Spleen (tissue), 7 donors: ENCODE measurements at regions not wholly inside any gene's neighbourhood (a gene's known extent, or its start where the extent isn't known, plus 50 kb on each side); places are given as distances from the start of the nearest gene placed in this dataset.

Experiments
- CTCF ChIP-seq, 11 experiments: fragments of 200-600 bp in 7 of 11; fragments of 450-650 bp in 4 of 11; sonication (generic) in 4 of 11; IDR thresholded peaks in 8 of 11; conservative IDR thresholded peaks in 3 of 11; 1 replicate in 7 of 11; 2 replicates in 4 of 11; pipeline versions ENCODE4 v1.4.0 to v1.8.0; 2016 to 2021; ENCODE audit warnings: antibody characterized with exemption in 11 of 11, inconsistent platforms in 4 of 11, mild to moderate bottlenecking in 1 of 11
- POLR2A ChIP-seq, 3 donors: fragments of 450-650 bp; IDR thresholded peaks; one replicate each; pipeline ENCODE4 v1.5.1; 2017; ENCODE audit warnings: antibody characterized with exemption in 3 of 3, mild to moderate bottlenecking in 1 of 3
- donor health status: DM: no; HTN: no; CAD: no; lungs with moderate emphysema.
- donor health status: DM: no; HTN: no; CAD: no.
- donor health status: DM: no; HTN: no; CAD: no.

- TF ChIP-seq POLR2A (IDR thresholded peaks at IDR 0.05), result no peak
- TF ChIP-seq CTCF (IDR thresholded peaks at IDR 0.05 in 8 of 11, conservative IDR thresholded peaks at IDR 0.05 in 3 of 11), result no peak
Observed at GRCh38 chr11:28581286-28582242, 473.4 kb downstream of the METTL15 start.
